Keratinocyte (primary cell): ENCODE measurements at regions not wholly inside any gene's neighbourhood (a gene's known extent, or its start where the extent isn't known, plus 50 kb on each side); places are given as distances from the start of the nearest gene placed in this dataset.

Source experiments
- DNase-seq: peaks from one replicate; pipeline ENCODE4 v3.0.0-alpha.2; 2011; ENCODE audit warnings: low read depth, missing footprints, low spot score
- FAIRE-seq: peaks from 2 replicates; lab custom pipeline; 2011; peaks lifted over from hg19 to GRCh38; lab: Jason Lieb, UNC
- H2AFZ ChIP-seq: 2 replicates; pipeline ENCODE4 v1.6.0; 2012; ENCODE audit warnings: low read length, control low read depth, inconsistent platforms; ENCODE audit not compliant: control insufficient read depth
- H3K27ac ChIP-seq: 2 replicates; pipeline ENCODE4 v1.5.1; 2011; ENCODE audit warnings: low read length; ENCODE audit not compliant: control insufficient read depth, insufficient read depth
- H3K27me3 ChIP-seq: 3 replicates; pipeline ENCODE4 v1.6.0; 2011; ENCODE audit warnings: low read length; ENCODE audit not compliant: control insufficient read depth, insufficient read depth; ENCODE audit errors: extremely low read depth
- H3K36me3 ChIP-seq, 2 experiments: 2 replicates in 1 of 2; 3 replicates in 1 of 2; pipeline ENCODE4 v1.5.1; 2011; ENCODE audit warnings: low read length in 2 of 2, mild to moderate bottlenecking in 1 of 2; ENCODE audit not compliant: control insufficient read depth in 2 of 2, insufficient read depth in 2 of 2; ENCODE audit errors: extremely low read depth in 1 of 2
- H3K4me1 ChIP-seq: 3 replicates; pipeline ENCODE4 v1.5.1; 2011; ENCODE audit warnings: low read length; ENCODE audit not compliant: control insufficient read depth, insufficient read depth; ENCODE audit errors: extremely low read depth
- H3K4me2 ChIP-seq: 3 replicates; pipeline ENCODE4 v1.6.0; 2011; ENCODE audit warnings: low read depth, low read length; ENCODE audit not compliant: control insufficient read depth, insufficient read depth; ENCODE audit errors: extremely low read depth
- H3K4me3 ChIP-seq, 3 experiments: fragments of 200-600 bp in 1 of 3; sonication (generic) in 1 of 3; 2 replicates in 2 of 3; 3 replicates in 1 of 3; pipeline ENCODE4 v1.5.1; 2011 to 2016; ENCODE audit warnings: low read length in 3 of 3, mild to moderate bottlenecking in 3 of 3, control low read depth in 2 of 3, inconsistent platforms in 1 of 3, low read depth in 1 of 3, mixed read lengths in 1 of 3, mixed run types in 1 of 3, moderate library complexity in 1 of 3; ENCODE audit not compliant: control insufficient read depth in 2 of 3, insufficient read depth in 2 of 3; ENCODE audit errors: extremely low read depth in 1 of 3
- H3K79me2 ChIP-seq: 2 replicates; pipeline ENCODE4 v1.6.0; 2012; ENCODE audit warnings: low read length; ENCODE audit not compliant: control insufficient read depth, insufficient read depth
- H3K9ac ChIP-seq: 3 replicates; pipeline ENCODE4 v1.6.0; 2011; ENCODE audit warnings: low read length; ENCODE audit not compliant: control insufficient read depth, insufficient read depth; ENCODE audit errors: extremely low read depth
- H3K9me1 ChIP-seq: 3 replicates; pipeline ENCODE4 v1.6.0; 2011; ENCODE audit warnings: low read length; ENCODE audit not compliant: control insufficient read depth, insufficient read depth; ENCODE audit errors: extremely low read depth
- H3K9me3 ChIP-seq: 2 replicates; pipeline ENCODE4 v1.5.1; 2012; ENCODE audit warnings: low read depth, low read length; ENCODE audit not compliant: control insufficient read depth
- H4K20me1 ChIP-seq: 3 replicates; pipeline ENCODE4 v1.6.0; 2011; ENCODE audit warnings: low read length; ENCODE audit not compliant: control insufficient read depth, insufficient read depth; ENCODE audit errors: extremely low read depth
- EZH2 ChIP-seq: IDR thresholded peaks from one replicate; pipeline ENCODE4 v1.6.1; 2012; ENCODE audit warnings: inconsistent platforms, mild to moderate bottlenecking, low read length, moderate library complexity
- dilution Hi-C: fragments of 300-500 bp; cut with MboI; formaldehyde crosslinking; loops from one replicate; pipeline ENCODE4 v1.7.0; 2020; ENCODE audit warnings: low sequenced_read_pairs; ENCODE audit not compliant: extremely low pct_ligation_motif_present
- TF ChIP-seq, protein P1 (sequence below), 3 experiments: IDR thresholded peaks in 1 of 3; conservative IDR thresholded peaks in 1 of 3; optimal IDR thresholded peaks in 1 of 3; 2 replicates in 2 of 3; 3 replicates in 1 of 3; pipeline versions ENCODE3 to v1.5.1; 2011; ENCODE audit warnings: low read length in 3 of 3, mild to moderate bottlenecking in 3 of 3, moderate library complexity in 2 of 3, control low read depth in 1 of 3, inconsistent platforms in 1 of 3; ENCODE audit not compliant: insufficient read depth in 2 of 3; ENCODE audit errors: extremely low read depth in 1 of 3

DNA sequence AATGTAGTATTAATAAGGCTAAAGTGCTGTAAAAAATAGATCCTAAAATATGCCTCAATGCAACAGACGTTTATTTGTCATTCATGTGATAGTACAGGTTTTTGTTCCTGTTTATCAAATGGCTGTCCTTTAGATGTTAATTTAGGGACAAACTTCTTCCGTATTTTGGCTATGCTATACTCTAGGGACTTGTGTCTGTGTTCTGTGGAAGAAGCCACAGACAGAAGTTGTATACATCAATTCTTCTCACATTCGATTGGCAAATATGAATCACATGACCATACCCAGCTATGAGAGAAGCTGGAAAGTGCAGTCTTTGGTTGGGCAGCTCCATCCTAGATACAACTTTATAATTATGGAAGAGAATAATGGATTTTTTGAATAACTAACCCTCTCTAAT, 232.7 kb upstream of the SNX7 start:
- dilution Hi-C loops, result no loop called here
- FAIRE-seq (no peak), DNase-seq (no peak)

DNA sequence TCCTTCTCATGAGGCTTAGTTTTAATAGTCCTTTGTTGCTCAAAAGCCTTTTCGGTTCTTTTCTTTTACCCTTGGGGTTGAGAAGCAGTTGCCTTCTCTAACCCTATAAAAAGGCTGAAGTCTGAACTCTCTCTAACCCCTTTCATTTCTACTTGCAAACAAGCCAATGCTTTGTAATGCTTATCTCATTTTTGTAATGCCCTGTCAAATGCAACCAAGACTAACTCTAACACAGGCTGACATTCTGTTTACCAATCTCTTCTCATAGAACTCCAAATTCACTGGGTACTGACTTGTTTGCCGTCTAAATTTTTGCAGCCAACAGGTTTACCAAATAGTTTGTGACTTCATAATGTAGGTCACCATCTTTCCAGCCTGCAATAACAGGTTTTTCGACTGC, 233.9 kb upstream of the SNX7 start:
- Histone ChIP-seq H2AFZ (no peak overlapping the region), H3K36me3 (no peaks in the 10 kb centered on the region), H3K9me1 (no peaks in the 10 kb centered on the region), H3K4me3 (no peak overlapping the region), H3K9ac (no peak overlapping the region), H3K9me3 (no peaks in the 10 kb centered on the region), H3K79me2 (no peaks in the 10 kb centered on the region), H3K27me3 (no peaks in the 10 kb centered on the region), H3K27ac (no peak overlapping the region), H3K4me2 (no peak overlapping the region), H4K20me1 (no peaks in the 10 kb centered on the region), H3K4me1 (no peaks in the 10 kb centered on the region)
- no peak for FAIRE-seq
- dilution Hi-C loops, result no loop called here
- DNase-seq, result no peak
- TF ChIP-seq, protein P1, sequence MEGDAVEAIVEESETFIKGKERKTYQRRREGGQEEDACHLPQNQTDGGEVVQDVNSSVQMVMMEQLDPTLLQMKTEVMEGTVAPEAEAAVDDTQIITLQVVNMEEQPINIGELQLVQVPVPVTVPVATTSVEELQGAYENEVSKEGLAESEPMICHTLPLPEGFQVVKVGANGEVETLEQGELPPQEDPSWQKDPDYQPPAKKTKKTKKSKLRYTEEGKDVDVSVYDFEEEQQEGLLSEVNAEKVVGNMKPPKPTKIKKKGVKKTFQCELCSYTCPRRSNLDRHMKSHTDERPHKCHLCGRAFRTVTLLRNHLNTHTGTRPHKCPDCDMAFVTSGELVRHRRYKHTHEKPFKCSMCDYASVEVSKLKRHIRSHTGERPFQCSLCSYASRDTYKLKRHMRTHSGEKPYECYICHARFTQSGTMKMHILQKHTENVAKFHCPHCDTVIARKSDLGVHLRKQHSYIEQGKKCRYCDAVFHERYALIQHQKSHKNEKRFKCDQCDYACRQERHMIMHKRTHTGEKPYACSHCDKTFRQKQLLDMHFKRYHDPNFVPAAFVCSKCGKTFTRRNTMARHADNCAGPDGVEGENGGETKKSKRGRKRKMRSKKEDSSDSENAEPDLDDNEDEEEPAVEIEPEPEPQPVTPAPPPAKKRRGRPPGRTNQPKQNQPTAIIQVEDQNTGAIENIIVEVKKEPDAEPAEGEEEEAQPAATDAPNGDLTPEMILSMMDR (optimal IDR thresholded peaks at IDR 0.05 in 1 of 3, IDR thresholded peaks at IDR 0.05 in 1 of 3, conservative IDR thresholded peaks at IDR 0.05 in 1 of 3; ENCODE audit: extremely low read depth in 1 of 3, insufficient read depth in 2 of 3, low read length in 3 of 3), result no peak
- TF ChIP-seq EZH2, result no peak

More for the DNA sequence above, 232.7 kb upstream of the SNX7 start:
- H3K79me2 ChIP-seq, result no peaks in the 10 kb centered on the region
- H3K4me1 ChIP-seq, result no peaks in the 10 kb centered on the region
- H3K4me3 ChIP-seq, result no peak overlapping the region
- TF ChIP-seq EZH2, result no peak
- TF ChIP-seq, protein P1 (optimal IDR thresholded peaks at IDR 0.05 in 1 of 3, IDR thresholded peaks at IDR 0.05 in 1 of 3, conservative IDR thresholded peaks at IDR 0.05 in 1 of 3; ENCODE audit: extremely low read depth in 1 of 3, insufficient read depth in 2 of 3, low read length in 3 of 3), result no peak
- no peaks in the 10 kb centered on the region for H4K20me1 ChIP-seq
- H3K27me3 ChIP-seq, result no peaks in the 10 kb centered on the region
- no peak overlapping the region for H3K9ac ChIP-seq
- H3K9me1 ChIP-seq, result no peaks in the 10 kb centered on the region
- H3K4me2 ChIP-seq, result no peak overlapping the region
- H3K27ac ChIP-seq, result no peak overlapping the region
- H3K36me3 ChIP-seq, result no peaks in the 10 kb centered on the region
- no peak overlapping the region for H2AFZ ChIP-seq
- H3K9me3 ChIP-seq, result no peaks in the 10 kb centered on the region
